Epithelial cell of esophagus (primary cell): ENCODE measurements at regions not wholly inside any gene's neighbourhood (a gene's known extent, or its start where the extent isn't known, plus 50 kb on each side); places are given as distances from the start of the nearest gene placed in this dataset.
A peak's percentile ranks its signal among the peaks of the same experiment; 100 is the strongest.

Experiments
- DNase-seq: peaks from one replicate; pipeline ENCODE4 v3.0.0; 2010; ENCODE audit warnings: low read depth
- H3K4me3 ChIP-seq: 2 replicates; pipeline ENCODE4 v1.5.1; 2011; ENCODE audit warnings: mild to moderate bottlenecking, low read length, control low read depth
- CTCF ChIP-seq: IDR thresholded peaks from 2 replicates; pipeline ENCODE4 v1.5.1; 2011; ENCODE audit warnings: low read depth, mild to moderate bottlenecking, low read length, control low read depth, inconsistent platforms; ENCODE audit not compliant: insufficient read depth; ENCODE audit errors: missing control alignments

- H3K4me3 ChIP-seq = no peak overlapping the region
- DNase-seq = peak; percentile 77
- TF ChIP-seq CTCF = no peak
Observed at GRCh38 chr13:106132216-106132615, 403.2 kb downstream of the EFNB2 start.

- H3K4me3 ChIP-seq = no peak overlapping the region
- no peak for TF ChIP-seq CTCF
- no peak for DNase-seq
Observed at GRCh38 chr13:106129993-106130392, 405.5 kb downstream of the EFNB2 start.

GRCh38 chr13:106129273-106129672 lies 406.2 kb downstream of the EFNB2 start:
- peak; percentile 30 for DNase-seq
- TF ChIP-seq CTCF = no peak
- no peak overlapping the region for H3K4me3 ChIP-seq

GRCh38 chr13:106122234-106122633 lies 413.2 kb downstream of the EFNB2 start:
- H3K4me3 ChIP-seq = no peak overlapping the region
- TF ChIP-seq CTCF = no peak
- DNase-seq = no peak

GRCh38 chr13:106121173-106121754 lies 414.2 kb downstream of the EFNB2 start:
- no peak overlapping the region for H3K4me3 ChIP-seq
- no peak for TF ChIP-seq CTCF
- no peak for DNase-seq

GRCh38 chr13:106118996-106119395 lies 416.5 kb downstream of the EFNB2 start:
- TF ChIP-seq CTCF = no peak
- no peak for DNase-seq
- H3K4me3 ChIP-seq = no peak overlapping the region

- DNase-seq = peak; percentile 26
- no peak overlapping the region for H3K4me3 ChIP-seq
- TF ChIP-seq CTCF = no peak
Observed at GRCh38 chr13:106118050-106118449, 417.4 kb downstream of the EFNB2 start.
